B cell (primary cell): ENCODE measurements at regions not wholly inside any gene's neighbourhood (a gene's known extent, or its start where the extent isn't known, plus 50 kb on each side); places are given as distances from the start of the nearest gene placed in this dataset.

Experiments
- ATAC-seq: fragments of 200-7000 bp; cut with Tn5 transposase; one replicate; pipeline ENCODE4 v1.10.0; 2021; ENCODE audit warnings: low read depth, mild to moderate bottlenecking, moderate number of reproducible peaks, moderate library complexity
- CTCF ChIA-PET: fragments of 350-600 bp; sonication (Branson Sonifier 250); formaldehyde crosslinking; loops from one replicate; lab custom pipeline; 2021; ENCODE audit warnings: antibody characterized with exemption, inconsistent platforms; lab: Charles Lee
- POLR2A ChIA-PET: fragments of 350-600 bp; sonication (Branson Sonifier 250); formaldehyde crosslinking; loops from one replicate; lab custom pipeline; 2021; ENCODE audit warnings: antibody characterized with exemption; lab: Charles Lee
- DNase-seq: peaks from one replicate; pipeline ENCODE4 v3.0.0; 2013
- H2AFZ ChIP-seq: 2 replicates; pipeline ENCODE4 v1.6.1; 2012; ENCODE audit warnings: mild to moderate bottlenecking, low read depth, low read length; ENCODE audit not compliant: insufficient read depth, poor library complexity, severe bottlenecking
- H3K27ac ChIP-seq, 2 donors: 1 replicate in 1 of 2; 2 replicates in 1 of 2; pipeline ENCODE4 v1.5.1; 2012 to 2013; ENCODE audit warnings: low read length in 2 of 2, mild to moderate bottlenecking in 2 of 2, moderate library complexity in 1 of 2
- H3K27me3 ChIP-seq, 4 experiments: fragments of 200-600 bp in 1 of 4; sonication (generic) in 1 of 4; replicated peaks in 1 of 4; 1 replicate in 2 of 4; 2 replicates in 2 of 4; pipeline versions ENCODE4 v1.6.1 to v1.7.0; 2013 to 2016; ENCODE audit warnings: low read length in 3 of 4, mild to moderate bottlenecking in 2 of 4, mixed read lengths in 1 of 4, moderate library complexity in 1 of 4; ENCODE audit not compliant: insufficient read depth in 4 of 4, control insufficient read depth in 3 of 4; ENCODE audit errors: control extremely low read depth in 1 of 4
- H3K36me3 ChIP-seq, 2 experiments: replicated peaks in 1 of 2; 1 replicate in 1 of 2; 2 replicates in 1 of 2; pipeline versions ENCODE4 v1.6.1 to v1.7.1; 2013; ENCODE audit warnings: low read length in 1 of 2; ENCODE audit not compliant: insufficient read depth in 2 of 2, control insufficient read depth in 1 of 2; ENCODE audit errors: control extremely low read depth in 1 of 2, extremely low read depth in 1 of 2
- H3K4me1 ChIP-seq, 2 donors: fragments of 200-600 bp in 1 of 2; sonication (generic) in 1 of 2; 1 replicate in 1 of 2; 2 replicates in 1 of 2; pipeline versions ENCODE4 v1.5.1 to v1.6.1; 2013 to 2017; ENCODE audit warnings: low read length in 2 of 2; ENCODE audit not compliant: control insufficient read depth in 2 of 2, insufficient read depth in 2 of 2
- H3K4me2 ChIP-seq: replicated peaks from 2 replicates; pipeline ENCODE3; 2012; ENCODE audit warnings: mild to moderate bottlenecking, low read depth, low read length; ENCODE audit not compliant: poor library complexity, severe bottlenecking
- H3K4me3 ChIP-seq, 5 experiments: fragments of 200-600 bp in 1 of 5; sonication (generic) in 1 of 5; 1 replicate in 3 of 5; 2 replicates in 2 of 5; pipeline versions ENCODE4 v1.5.1 to v1.7.0; 2011 to 2016; ENCODE audit warnings: low read length in 4 of 5, mild to moderate bottlenecking in 4 of 5, low read depth in 2 of 5, control low read depth in 1 of 5, moderate library complexity in 1 of 5; ENCODE audit not compliant: insufficient read depth in 1 of 5; ENCODE audit errors: control extremely low read depth in 1 of 5, extremely low read depth in 1 of 5
- H3K79me2 ChIP-seq: fragments of 200-600 bp; sonication (generic); one replicate; pipeline ENCODE4 v1.6.0; 2016; ENCODE audit warnings: low read length; ENCODE audit not compliant: control insufficient read depth, insufficient read depth
- H3K9ac ChIP-seq: fragments of 200-600 bp; sonication (generic); 2 replicates; pipeline ENCODE4 v1.6.1; 2017; ENCODE audit warnings: mild to moderate bottlenecking, low read length, moderate library complexity
- H3K9me3 ChIP-seq, 3 donors: one replicate each; pipeline versions ENCODE4 v1.6.1 to v1.7.1; 2013; ENCODE audit warnings: low read length in 2 of 3; ENCODE audit not compliant: control insufficient read depth in 2 of 3, insufficient read depth in 1 of 3; ENCODE audit errors: control extremely low read depth in 1 of 3
- H4K20me1 ChIP-seq: 2 replicates; pipeline ENCODE4 v1.6.0; 2012; ENCODE audit warnings: mild to moderate bottlenecking, low read length; ENCODE audit not compliant: insufficient read depth, control insufficient read depth, poor library complexity, severe bottlenecking
- H3K27ac Mint-ChIP-seq: one replicate; pipeline ENCODE4 v1.8.0; 2021; ENCODE audit warnings: mixed read lengths
- H3K27me3 Mint-ChIP-seq: one replicate; pipeline ENCODE4 v1.8.0; 2021; ENCODE audit warnings: mixed read lengths
- H3K4me1 Mint-ChIP-seq: one replicate; pipeline ENCODE4 v1.8.0; 2021; ENCODE audit warnings: mixed read lengths
- H3K4me3 Mint-ChIP-seq: one replicate; pipeline ENCODE4 v1.8.0; 2021; ENCODE audit warnings: mixed read lengths
- H3K9me3 Mint-ChIP-seq: one replicate; pipeline ENCODE4 v1.8.0; 2022; ENCODE audit warnings: mixed read lengths; ENCODE audit not compliant: insufficient read depth
- CTCF ChIP-seq: fragments of 200-600 bp; IDR thresholded peaks from one replicate; pipeline ENCODE4 v1.8.0; 2022; ENCODE audit warnings: antibody characterized with exemption, mild to moderate bottlenecking
- EZH2 ChIP-seq: IDR thresholded peaks from 2 replicates; pipeline ENCODE4 v1.6.1; 2012; ENCODE audit warnings: borderline replicate concordance, low read depth, mild to moderate bottlenecking, moderate library complexity, low read length; ENCODE audit not compliant: insufficient read depth, poor library complexity, severe bottlenecking
- WGBS: methylation state at CpG from one replicate; pipeline ENCODE4 v1.1.5; 2013; ENCODE audit warnings: missing lambda C conversion rate; ENCODE audit not compliant: insufficient coverage; 5-methylcytosine and 5-hydroxymethylcytosine counted together
- intact Hi-C: fragments of 100-400 bp; cut with micrococcal nuclease; formaldehyde crosslinking; loops from one replicate; pipeline ENCODE4 v1.10.0; 2022

- H3K4me1 ChIP-seq = no peaks in the 10 kb centered on the region
- WGBS = 100% methylated on average over 1 of the region's 2 CpGs
Observed at GRCh38 chr9:115616666-115617239, 498.8 kb upstream of the TNC start.

GRCh38 chr9:115625251-115625650, 507.3 kb upstream of the TNC start:
- no peak overlapping the region for H3K27ac ChIP-seq
- H3K4me1 ChIP-seq = no peaks in the 10 kb centered on the region
- H4K20me1 ChIP-seq = no peaks in the 10 kb centered on the region
- Mint-ChIP-seq H3K27me3 (peaks cover 6% of the 10 kb centered on the region), H3K4me3 (no peak overlapping the region), H3K4me1 (no peaks in the 10 kb centered on the region), H3K27ac (no peak overlapping the region), H3K9me3 (peaks cover 9% of the 10 kb centered on the region)
- intact Hi-C loops = no loop called here
- DNase-seq (no peak), ATAC-seq (no peak)
- ChIA-PET CTCF (no interaction called here), POLR2A (no interaction called here)
- no peak overlapping the region for H2AFZ ChIP-seq
- H3K9me3 ChIP-seq = no peaks in the 10 kb centered on the region
- no peak overlapping the region for H3K4me3 ChIP-seq
- H3K36me3 ChIP-seq = no peaks in the 10 kb centered on the region
- H3K9ac ChIP-seq = no peak overlapping the region
- H3K79me2 ChIP-seq = no peaks in the 10 kb centered on the region
- TF ChIP-seq EZH2 = no peak
- no peak for TF ChIP-seq CTCF
- no peak overlapping the region for H3K4me2 ChIP-seq
- H3K27me3 ChIP-seq = no peaks in the 10 kb centered on the region

More at GRCh38 chr9:115616666-115617239, 498.8 kb upstream of the TNC start:
- Histone ChIP-seq H3K79me2 (no peaks in the 10 kb centered on the region), H3K27me3 (no peaks in the 10 kb centered on the region), H3K36me3 (no peaks in the 10 kb centered on the region), H3K9me3 (peaks cover 0 to 7% (median 0%) of the 10 kb centered on the region in 3 donors), H3K9ac (no peak overlapping the region), H3K4me2 (no peak overlapping the region), H2AFZ (no peak overlapping the region), H4K20me1 (no peaks in the 10 kb centered on the region), H3K4me3 (no peak overlapping the region), H3K27ac (no peak overlapping the region)
- Mint-ChIP-seq H3K4me3 (no peak overlapping the region), H3K9me3 (peaks cover 4% of the 10 kb centered on the region), H3K27me3 (peaks cover 5% of the 10 kb centered on the region), H3K4me1 (no peaks in the 10 kb centered on the region), H3K27ac (no peak overlapping the region)
- ChIA-PET CTCF (no interaction called here), POLR2A (no interaction called here)
- ATAC-seq (no peak), DNase-seq (no peak)
- TF ChIP-seq CTCF (no peak), EZH2 (no peak)
- intact Hi-C loops = no loop called here
